NCI-H2227 treated with DMSO at 0.1 percent for 48 hours (cell line): ENCODE measurements at regions not wholly inside any gene's neighbourhood (a gene's known extent, or its start where the extent isn't known, plus 50 kb on each side); places are given as distances from the start of the nearest gene placed in this dataset.

Experiments
- DNase-seq: peaks from one replicate; lab custom pipeline; 2025; lab: John Stamatoyannopoulos, UW

DNA sequence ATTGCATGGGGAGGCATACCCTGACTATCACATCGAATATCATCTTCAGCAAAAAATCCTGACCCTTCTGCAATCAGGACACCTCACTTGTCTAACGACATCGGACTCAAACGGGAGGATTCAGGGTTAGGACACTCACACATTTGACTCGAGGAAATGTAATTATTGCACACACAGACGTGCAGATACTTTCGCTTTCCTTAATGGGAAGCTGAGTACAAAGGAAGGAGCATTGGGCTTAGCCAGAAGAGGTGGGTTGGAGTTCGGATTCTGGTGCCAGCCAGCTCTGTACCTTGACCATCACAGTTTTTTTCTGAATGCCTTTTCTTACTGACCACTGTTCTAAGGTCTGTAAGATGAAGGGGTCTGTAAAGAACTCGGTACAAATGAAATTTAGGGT, 260.4 kb downstream of the GALC start:
- no peak for DNase-seq

DNA sequence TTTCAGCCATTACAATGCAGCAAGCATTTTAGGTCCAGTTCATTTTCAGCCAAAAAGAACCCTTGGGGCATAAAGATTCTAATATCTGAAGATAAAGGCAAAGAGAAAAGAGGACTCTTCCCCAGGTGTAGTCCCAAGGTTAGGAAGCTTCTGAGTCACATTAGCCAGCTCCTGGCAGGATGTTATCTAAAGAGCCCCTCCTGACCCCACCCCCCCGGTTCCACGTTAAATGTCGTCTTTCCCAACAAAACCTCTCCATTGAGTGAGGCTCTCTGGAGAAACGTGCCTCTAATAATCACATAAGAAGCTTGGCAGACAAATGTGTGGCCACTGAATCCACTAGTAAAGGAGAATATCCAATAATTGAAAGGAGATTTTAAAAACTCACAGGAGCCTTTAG, 267.7 kb downstream of the GALC start:
- no peak for DNase-seq

- DNase-seq, result no peak
Measured at GRCh38 chr14:87712396-87713090, 280.4 kb downstream of the GALC start.

- no peak for DNase-seq
Measured at GRCh38 chr14:87705439-87705896, 287.5 kb downstream of the GALC start.

GRCh38 chr14:87698481-87698880, 294.5 kb downstream of the GALC start:
- DNase-seq, result no peak

GRCh38 chr14:87696485-87696884, 296.5 kb downstream of the GALC start:
- DNase-seq, result no peak

DNA sequence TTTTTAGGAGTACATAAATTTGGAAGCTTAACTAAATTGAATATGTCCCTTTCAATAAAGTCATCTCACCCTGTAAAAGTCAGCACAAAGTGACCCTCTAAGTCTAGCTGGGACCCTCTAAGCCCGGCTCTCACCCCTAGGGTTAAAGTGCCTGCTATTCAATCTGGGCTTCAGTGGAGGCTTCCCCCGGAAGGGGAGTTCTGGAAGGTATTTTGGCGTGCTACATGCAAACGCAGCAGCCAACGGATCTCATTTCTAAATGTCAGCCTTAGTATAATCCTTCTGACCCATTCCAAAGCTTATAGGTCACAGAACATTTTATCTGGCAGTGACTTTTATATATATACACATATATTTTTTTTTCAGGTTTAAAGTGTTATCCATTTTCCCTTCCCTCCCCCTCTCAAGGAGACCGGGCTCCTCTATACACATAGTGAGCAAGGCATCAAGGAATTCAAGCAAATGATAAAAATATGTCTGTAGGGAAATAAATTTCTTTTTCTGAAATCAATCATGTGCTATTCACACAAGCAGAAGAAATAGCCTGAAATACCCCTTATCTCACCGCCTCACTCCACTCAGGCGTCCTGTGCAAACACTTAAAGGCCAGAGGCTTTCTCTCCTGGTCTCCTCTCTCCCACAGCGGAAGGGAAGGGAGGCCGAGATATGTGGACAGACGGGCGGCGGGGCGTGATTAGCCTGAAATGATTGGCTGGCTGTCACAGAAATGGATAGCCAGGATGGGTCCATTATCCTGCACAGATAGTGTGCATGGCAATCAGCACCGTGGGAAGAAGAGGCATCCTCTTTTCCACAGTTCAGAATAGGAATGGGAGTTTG, 301.7 kb downstream of the GALC start:
- no peak for DNase-seq

GRCh38 chr14:87690076-87690613, 302.8 kb downstream of the GALC start:
- no peak for DNase-seq

- DNase-seq, result no peak
Measured at GRCh38 chr14:87688524-87688923, 304.5 kb downstream of the GALC start.

- no peak for DNase-seq
Measured at GRCh38 chr14:87687420-87687819, 305.6 kb downstream of the GALC start.

- DNase-seq, result no peak
Measured at GRCh38 chr14:87686746-87687145, 306.2 kb downstream of the GALC start.

DNA sequence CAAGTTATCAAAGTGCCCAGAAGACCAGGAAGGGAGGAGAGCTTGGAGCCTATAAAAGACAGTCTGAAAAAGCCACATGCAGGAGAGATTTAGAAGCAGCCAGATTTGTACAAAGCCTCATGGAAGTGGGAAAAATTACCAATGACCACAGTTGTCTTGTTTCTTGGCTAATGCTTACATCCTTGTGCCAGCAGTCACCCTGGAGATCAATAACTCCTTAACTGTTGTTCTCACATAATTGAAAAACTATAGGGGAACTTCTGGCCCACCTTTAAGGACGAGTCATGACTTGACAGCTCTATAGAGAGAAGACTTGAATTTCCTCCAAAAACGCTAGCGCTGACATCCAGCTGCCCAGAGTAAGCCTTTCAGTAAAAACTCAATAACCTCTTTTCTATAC, 313.1 kb downstream of the GALC start:
- no peak for DNase-seq

GRCh38 chr14:87678624-87679023, 314.4 kb downstream of the GALC start:
- DNase-seq, result no peak

DNA sequence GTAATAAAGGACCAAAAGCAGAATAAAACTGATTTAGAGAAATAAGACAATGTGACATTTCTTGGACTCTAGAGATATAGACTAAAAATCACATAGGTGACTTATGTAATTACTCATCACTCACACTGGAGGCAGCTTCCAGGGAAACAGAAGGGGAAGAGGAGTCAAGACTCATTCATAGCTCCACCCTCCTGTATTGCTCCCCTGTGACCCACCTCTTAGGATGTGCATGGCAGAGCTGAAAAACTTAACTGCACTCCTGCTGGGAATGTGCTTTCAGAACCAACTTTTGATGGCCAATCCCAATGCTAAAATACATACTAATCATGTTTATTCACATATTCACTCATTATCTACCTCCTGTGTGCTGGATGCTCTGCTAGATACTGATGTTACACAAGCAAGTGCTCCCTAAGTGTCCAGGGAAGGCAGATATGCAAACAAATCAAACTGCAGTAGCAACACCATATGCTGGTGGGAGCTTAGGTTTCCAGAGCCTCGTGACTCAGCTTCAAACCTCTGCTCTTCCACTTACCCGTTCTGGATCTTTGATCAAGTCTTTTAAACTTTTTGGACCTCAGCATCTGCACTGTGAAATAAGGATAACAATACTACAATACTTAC, 316.1 kb downstream of the GALC start:
- DNase-seq, result no peak

DNA sequence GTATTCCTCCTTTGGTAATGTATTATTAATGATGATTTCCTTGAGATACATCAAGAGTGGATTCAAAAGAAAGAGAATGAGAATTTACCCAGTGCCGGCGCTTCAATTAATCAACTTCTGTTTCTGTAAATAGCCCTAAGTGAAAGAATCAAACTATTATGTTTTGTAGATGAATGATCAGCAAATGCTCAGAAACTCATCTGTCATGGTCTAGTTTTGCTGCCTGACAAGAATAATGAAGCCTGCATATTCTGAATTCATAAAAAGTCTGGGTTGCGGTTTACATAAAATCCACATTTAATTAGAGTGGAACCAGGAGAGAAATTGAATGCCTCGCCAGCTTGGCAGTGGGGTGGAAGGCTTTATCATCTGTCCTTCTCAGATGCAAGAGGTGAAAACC, 325.3 kb downstream of the GALC start:
- no peak for DNase-seq

DNA sequence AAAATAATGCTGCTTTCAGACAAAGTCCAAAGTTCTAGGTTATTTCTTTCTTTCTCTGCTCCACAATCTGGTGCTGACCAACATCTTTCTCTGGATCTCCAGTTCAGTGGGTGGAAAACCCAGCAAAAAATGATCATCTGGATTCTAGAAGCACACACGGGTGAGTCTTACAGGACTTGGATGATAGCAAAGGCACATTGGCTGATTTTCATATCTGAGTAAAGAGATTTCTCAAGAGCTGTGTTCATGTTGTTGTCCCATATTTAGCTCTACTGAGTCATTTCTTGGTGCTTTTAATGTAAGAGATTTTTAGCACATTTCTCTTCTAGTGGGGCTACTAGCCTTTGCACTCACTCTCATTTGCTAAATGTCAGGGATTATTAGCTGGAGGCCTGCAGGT, 336.7 kb downstream of the GALC start:
- no peak for DNase-seq

DNA sequence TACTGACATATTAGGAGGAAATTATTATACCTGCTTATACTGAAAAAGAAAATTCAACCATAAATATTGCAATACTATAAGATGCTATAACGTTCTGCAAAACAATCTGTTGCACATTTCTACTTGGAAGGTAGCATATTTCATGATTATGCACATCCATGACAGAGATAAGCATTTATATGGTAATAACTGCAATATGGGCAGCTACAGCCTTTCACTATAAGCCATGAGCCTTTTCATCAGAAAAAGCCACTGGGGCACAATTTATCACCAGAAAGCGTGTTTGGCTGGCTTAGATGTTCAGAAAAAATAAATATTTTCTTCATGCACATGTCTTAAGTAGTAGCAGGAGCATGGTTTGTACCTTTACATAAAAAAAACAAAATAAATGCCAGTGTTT, 340.7 kb downstream of the GALC start:
- no peak for DNase-seq

GRCh38 chr14:87644689-87645088, 348.3 kb downstream of the GALC start:
- no peak for DNase-seq

DNA sequence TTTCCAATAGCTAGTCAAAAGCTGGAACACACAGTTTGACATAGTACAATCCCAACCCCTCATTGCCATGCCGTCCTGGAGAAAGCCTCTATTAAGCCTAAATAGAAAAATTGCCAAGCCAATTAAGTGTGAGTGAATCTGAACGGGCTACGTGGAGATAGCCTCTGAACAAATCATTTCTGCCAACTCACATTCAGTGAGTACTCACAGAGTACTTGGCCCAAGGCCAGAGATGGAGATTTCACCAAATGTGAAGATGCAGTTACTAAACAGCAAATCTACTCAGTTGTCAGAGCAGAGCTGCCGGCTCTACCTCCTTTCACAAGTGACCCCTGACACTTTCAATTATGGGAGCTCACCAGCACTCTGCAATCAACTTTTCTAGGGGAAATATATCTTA, 350.0 kb downstream of the GALC start:
- DNase-seq, result no peak

- no peak for DNase-seq
Measured at GRCh38 chr14:87640553-87640952, 352.4 kb downstream of the GALC start.

DNA sequence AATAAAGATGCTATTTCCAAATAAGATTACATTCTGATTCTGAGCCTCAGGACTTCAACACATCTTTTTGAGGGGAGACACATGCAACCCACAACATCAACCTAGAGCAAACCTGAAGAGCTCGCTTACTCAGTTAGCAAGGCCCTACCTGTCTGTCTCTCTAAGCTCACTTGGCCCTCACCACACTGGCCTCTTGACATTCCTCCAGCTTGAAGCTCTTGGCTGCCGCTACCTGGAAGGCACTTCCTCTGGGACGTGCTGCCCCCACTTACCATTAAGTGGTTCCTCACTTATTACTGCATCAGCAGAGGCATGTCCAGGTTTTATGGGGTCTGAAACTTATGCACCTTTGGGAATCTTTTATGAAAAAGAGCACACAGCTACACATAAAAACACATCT, 354.8 kb downstream of the GALC start:
- no peak for DNase-seq

GRCh38 chr14:87635442-87635841, 357.5 kb downstream of the GALC start:
- no peak for DNase-seq

- no peak for DNase-seq
Measured at GRCh38 chr14:87632796-87633195, 360.2 kb downstream of the GALC start.
